Suprapubic skin (tissue), 4 donors: ENCODE measurements at regions not wholly inside any gene's neighbourhood (a gene's known extent, or its start where the extent isn't known, plus 50 kb on each side); places are given as distances from the start of the nearest gene placed in this dataset.
A peak's percentile ranks its signal among the peaks of the same experiment; 100 is the strongest.
"Not testable (repeated sequence)": the region's sequence is repeated elsewhere in the genome, so short reads cannot be mapped to it uniquely, and the experiment has no call there.

Source experiments
- DNase-seq, 2 donors: peaks; one replicate each; pipeline ENCODE4 v3.0.0-alpha.2; 2019; ENCODE audit warnings: low spot score in 2 of 2
- H3K27ac ChIP-seq: fragments of 200-600 bp; sonication (generic); one replicate; pipeline ENCODE4 v1.5.1; 2019
- H3K27me3 ChIP-seq: fragments of 200-600 bp; sonication (generic); one replicate; pipeline ENCODE4 v1.5.1; 2019
- H3K36me3 ChIP-seq: fragments of 200-600 bp; sonication (generic); one replicate; pipeline ENCODE4 v1.5.1; 2019
- H3K4me1 ChIP-seq: fragments of 200-600 bp; sonication (generic); one replicate; pipeline ENCODE4 v1.5.1; 2019
- H3K4me3 ChIP-seq: fragments of 200-600 bp; sonication (generic); one replicate; pipeline ENCODE4 v1.5.1; 2019; ENCODE audit warnings: mild to moderate bottlenecking
- H3K9me3 ChIP-seq: fragments of 200-600 bp; sonication (generic); one replicate; pipeline ENCODE4 v1.5.1; 2019
- WGBS: methylation state at CpG from one replicate; pipeline ENCODE4 v1.1.5; 2018; 5-methylcytosine and 5-hydroxymethylcytosine counted together
- TF ChIP-seq, protein P1 (sequence below), 2 donors: fragments of 200-600 bp in 1 of 2; fragments of 450-650 bp in 1 of 2; sonication (generic) in 1 of 2; IDR thresholded peaks; one replicate each; pipeline ENCODE4 v1.5.1; 2016 to 2019; ENCODE audit warnings: antibody characterized with exemption in 2 of 2, mild to moderate bottlenecking in 1 of 2, moderate library complexity in 1 of 2

DNA sequence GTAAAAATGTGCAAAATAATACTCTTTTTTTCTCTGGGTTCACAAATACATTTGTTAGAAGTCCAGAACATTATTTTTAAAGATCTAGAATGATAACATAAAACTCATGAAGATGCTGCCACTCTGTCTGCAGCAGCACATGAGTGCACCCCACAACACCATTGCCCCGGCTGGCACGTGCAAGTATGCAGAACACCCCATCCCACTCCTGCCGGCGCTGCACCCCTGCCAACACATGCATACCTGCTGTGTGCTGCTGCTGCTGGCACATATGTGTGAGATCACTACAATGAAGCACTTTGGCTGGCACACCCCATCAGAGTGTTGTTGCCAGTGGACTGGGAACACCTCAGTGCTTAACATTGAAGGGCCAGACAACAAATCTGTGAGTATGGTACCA lies 129.1 kb downstream of the CCT8L2 start:
- not testable (repeated sequence) for H3K9me3 ChIP-seq, H3K27me3 ChIP-seq, DNase-seq, H3K4me3 ChIP-seq, H3K27ac ChIP-seq, H3K4me1 ChIP-seq, H3K36me3 ChIP-seq
- 96% methylated on average over 4 of the region's 4 CpGs for WGBS

DNA sequence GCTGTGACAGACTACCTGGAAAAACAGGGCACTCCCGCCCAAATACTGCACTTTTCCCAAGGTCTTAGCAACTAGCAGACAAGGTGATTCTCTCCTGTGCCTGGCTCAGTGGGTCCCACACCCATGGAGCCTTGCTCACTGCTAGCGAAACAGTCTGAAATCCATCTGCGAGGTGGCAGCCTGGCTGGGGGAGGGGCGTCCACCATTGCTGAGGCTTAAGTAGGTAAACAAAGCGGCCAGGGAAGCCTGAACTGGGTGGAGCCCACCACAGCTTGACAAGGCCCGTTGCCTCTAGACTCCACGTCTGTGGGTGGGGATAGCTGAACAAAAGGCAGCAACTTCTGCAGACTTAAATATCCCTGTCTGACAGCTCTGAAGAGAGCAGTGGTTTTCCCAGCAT lies 145.2 kb downstream of the CCT8L2 start:
- H3K27ac ChIP-seq, H3K9me3 ChIP-seq, H3K4me3 ChIP-seq, H3K36me3 ChIP-seq, DNase-seq, H3K4me1 ChIP-seq, H3K27me3 ChIP-seq: not testable (repeated sequence)
- 46% methylated on average over 4 of the region's 7 CpGs for WGBS

DNA sequence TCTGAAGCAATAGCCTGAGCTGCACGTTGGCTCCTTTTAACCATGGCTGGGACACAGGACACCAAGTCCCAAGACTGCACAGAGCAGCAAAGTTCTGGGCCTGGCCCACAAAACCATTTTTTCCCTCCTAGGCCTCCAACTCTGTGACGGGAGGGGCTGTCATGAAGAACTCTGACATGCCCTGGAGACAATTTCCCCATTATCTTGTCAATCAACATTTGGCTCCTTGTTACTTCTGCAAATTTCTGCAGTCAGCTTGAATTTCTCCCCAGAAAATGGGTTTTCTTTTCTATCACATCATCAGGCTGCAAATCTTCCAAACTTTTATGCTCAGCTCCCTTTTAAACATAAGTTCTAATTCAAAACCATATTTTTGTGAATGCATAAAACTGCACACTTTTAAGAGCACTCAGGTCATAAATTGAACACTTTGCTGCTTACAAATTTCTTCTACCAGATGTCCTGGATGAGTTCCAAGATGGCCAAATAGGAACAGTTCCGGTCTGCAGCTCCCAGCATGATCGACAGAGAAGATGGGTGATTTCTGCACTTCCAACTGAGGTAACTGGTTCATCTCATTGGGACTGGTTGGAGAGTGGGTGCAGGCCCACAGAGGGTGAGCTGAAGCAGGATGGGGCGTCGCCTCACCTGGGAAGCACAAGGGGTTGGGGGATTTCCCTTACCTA lies 145.7 kb downstream of the CCT8L2 start:
- not testable (repeated sequence) for H3K4me3 ChIP-seq, DNase-seq, H3K9me3 ChIP-seq, H3K27ac ChIP-seq, H3K4me1 ChIP-seq, H3K27me3 ChIP-seq, H3K36me3 ChIP-seq
- WGBS: 65% methylated on average over 6 of the region's 6 CpGs

DNA sequence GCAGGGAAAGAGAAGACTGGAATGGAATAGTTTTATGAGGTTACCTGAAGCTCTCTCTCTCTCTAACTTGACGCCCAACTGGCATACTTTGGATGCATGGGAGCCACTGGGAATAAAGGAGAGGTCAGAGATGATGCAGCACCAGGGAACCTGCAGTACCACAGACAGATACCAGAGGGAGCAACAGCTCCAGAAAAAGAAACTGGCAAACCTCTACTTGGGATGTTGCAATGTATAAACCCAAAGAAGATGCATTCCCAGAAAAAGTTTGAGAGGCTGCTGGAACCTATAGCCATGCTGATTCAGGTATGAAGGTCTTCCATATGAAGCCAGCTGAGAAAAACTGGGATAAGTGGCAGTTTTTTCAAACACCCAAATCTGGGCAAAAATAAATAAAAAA lies 151.6 kb downstream of the CCT8L2 start:
- H3K4me3 ChIP-seq, H3K4me1 ChIP-seq, H3K36me3 ChIP-seq, DNase-seq, H3K27me3 ChIP-seq, H3K27ac ChIP-seq, H3K9me3 ChIP-seq: not testable (repeated sequence)
- WGBS: 14% methylated on average over 1 of the region's 1 CpG
- TF ChIP-seq, protein P1, sequence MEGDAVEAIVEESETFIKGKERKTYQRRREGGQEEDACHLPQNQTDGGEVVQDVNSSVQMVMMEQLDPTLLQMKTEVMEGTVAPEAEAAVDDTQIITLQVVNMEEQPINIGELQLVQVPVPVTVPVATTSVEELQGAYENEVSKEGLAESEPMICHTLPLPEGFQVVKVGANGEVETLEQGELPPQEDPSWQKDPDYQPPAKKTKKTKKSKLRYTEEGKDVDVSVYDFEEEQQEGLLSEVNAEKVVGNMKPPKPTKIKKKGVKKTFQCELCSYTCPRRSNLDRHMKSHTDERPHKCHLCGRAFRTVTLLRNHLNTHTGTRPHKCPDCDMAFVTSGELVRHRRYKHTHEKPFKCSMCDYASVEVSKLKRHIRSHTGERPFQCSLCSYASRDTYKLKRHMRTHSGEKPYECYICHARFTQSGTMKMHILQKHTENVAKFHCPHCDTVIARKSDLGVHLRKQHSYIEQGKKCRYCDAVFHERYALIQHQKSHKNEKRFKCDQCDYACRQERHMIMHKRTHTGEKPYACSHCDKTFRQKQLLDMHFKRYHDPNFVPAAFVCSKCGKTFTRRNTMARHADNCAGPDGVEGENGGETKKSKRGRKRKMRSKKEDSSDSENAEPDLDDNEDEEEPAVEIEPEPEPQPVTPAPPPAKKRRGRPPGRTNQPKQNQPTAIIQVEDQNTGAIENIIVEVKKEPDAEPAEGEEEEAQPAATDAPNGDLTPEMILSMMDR (IDR thresholded peaks at IDR 0.05): peak in 1 of 2 donors; percentile 37

DNA sequence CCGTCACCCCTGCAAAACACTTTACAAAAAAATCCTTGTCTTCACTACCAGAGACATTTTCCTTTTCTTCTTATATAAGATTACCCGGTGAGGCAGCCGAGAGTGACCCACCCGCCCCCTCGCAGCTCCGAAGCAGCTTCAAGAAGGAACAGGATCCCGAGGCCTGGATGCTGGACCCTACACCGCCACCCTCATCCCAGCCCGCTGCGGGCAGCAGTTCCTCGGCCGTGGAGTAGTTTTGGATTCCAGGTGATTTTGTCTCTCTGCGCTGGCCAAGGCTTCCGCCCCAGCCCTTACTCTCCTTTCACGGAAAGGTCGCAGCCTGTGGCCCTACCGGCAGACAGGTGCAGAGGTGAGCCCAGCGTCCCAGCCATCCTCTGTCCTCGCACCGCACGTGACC lies 169.1 kb downstream of the CCT8L2 start:
- H3K9me3 ChIP-seq, H3K27ac ChIP-seq, DNase-seq, H3K4me3 ChIP-seq, H3K4me1 ChIP-seq, H3K36me3 ChIP-seq, H3K27me3 ChIP-seq: not testable (repeated sequence)
- 86% methylated on average over 21 of the region's 21 CpGs for WGBS

DNA sequence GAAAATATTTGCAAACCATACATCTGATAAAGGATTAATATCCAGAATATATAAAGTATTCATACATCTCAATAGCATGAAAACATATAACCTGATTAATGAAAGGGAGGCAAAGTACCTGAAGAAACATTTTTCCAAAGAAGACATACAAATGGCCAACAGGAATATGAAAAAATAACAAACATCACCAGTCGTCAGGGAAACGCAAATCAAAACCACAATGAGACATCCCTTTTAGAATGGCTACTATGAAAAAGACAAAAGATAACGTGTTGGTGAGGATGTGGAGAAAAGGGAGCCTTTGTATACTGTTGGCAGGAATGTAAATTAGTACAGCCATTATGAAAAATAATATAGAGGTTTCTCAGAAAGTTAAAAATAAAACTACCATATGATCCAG lies 175.1 kb downstream of the CCT8L2 start:
- not testable (repeated sequence) for H3K4me3 ChIP-seq, H3K27me3 ChIP-seq, H3K27ac ChIP-seq, H3K4me1 ChIP-seq, DNase-seq, H3K36me3 ChIP-seq, H3K9me3 ChIP-seq
- 52% methylated on average over 3 of the region's 3 CpGs for WGBS

DNA sequence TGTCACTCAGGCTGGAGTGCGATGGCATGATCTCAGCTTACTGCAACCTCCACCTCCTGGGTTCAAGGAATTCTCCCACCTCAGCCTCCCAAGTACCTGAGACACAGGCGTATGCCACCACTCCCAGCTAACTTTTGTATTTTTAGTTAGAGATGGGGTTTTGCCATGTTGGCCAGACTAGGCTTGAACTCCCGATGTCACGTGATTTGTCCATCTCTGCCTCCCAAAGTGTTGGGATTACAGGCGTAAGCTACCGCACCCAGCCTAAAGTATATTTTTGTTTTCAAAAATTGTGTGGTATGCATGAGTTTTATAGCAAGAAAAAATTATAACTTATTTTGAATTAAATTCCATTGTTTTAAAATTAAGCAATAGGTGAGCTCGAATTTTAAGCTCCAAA lies 188.0 kb downstream of the CCT8L2 start:
- not testable (repeated sequence) for H3K27me3 ChIP-seq, H3K4me1 ChIP-seq, H3K9me3 ChIP-seq, H3K36me3 ChIP-seq, DNase-seq, H3K27ac ChIP-seq, H3K4me3 ChIP-seq
- WGBS: 84% methylated on average over 7 of the region's 7 CpGs

DNA sequence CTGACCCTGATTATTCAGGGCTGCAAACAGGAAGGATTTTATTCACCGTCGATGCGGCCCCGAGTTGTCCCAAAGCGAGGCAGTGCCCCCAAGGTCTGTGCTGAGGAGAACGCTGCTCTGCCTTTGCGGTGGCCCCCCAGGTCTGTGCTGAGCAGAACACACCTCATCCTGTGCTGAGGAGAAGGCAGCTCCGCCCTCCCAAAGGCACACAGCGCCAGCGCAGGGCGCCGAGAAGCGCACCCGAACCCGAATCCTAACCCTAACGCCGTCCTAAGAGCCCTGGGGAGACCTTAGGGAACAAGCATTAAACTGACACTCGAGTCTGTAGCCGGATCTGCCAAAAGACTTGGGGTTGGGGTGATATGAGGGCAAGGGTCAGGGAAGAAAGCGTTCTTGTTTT lies 188.9 kb downstream of the CCT8L2 start:
- H3K27me3 ChIP-seq, DNase-seq, H3K27ac ChIP-seq, H3K4me3 ChIP-seq, H3K36me3 ChIP-seq, H3K4me1 ChIP-seq, H3K9me3 ChIP-seq: not testable (repeated sequence)
- WGBS: 77% methylated on average over 20 of the region's 20 CpGs

DNA sequence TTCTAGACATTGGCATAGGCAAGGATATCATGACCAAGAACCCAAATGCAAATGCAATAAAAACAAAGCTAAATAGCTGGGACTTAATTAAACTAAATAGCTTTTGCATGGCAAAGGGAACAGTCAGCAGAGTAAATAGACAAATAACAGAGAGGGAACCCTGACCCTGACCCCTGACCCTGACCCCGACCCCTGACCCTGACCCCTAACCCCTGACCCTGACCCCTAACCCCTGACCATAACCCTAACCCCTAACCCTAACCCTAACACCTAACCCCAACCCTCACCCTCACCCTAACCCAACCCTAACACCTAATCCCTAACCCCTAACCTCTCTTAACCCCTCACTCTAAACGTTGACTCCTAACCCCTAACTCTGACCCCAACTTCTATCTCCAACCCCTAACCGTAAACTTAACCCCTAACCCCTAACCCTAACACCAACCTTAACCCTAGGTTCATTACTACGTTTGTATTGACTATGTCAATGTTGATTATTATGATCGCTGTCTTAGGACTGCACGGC lies 189.7 kb downstream of the CCT8L2 start:
- not testable (repeated sequence) for H3K4me1 ChIP-seq, H3K4me3 ChIP-seq, DNase-seq, H3K27me3 ChIP-seq, H3K9me3 ChIP-seq, H3K36me3 ChIP-seq, H3K27ac ChIP-seq
- WGBS: 56% methylated on average over 6 of the region's 6 CpGs

DNA sequence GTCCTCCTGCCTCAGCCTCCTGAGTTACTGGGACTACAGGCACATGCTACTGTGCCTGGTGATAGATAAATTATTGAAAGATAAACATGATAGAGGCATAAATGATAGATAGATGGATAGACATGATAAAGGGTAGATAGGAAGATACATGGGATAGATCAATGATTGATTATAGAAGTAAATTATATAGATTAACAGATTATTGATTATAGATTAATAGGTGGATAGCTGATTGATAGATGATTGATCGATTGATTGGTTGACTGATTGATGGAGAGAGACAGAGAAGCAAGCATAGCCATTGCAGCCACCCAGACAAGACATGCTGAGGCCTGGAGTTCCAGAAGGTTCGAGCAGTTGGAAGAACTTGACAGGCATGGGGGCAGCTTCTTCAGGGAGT lies 199.1 kb downstream of the CCT8L2 start:
- H3K9me3 ChIP-seq, H3K4me3 ChIP-seq, DNase-seq, H3K4me1 ChIP-seq, H3K36me3 ChIP-seq, H3K27ac ChIP-seq, H3K27me3 ChIP-seq: not testable (repeated sequence)
- 63% methylated on average over 2 of the region's 2 CpGs for WGBS

DNA sequence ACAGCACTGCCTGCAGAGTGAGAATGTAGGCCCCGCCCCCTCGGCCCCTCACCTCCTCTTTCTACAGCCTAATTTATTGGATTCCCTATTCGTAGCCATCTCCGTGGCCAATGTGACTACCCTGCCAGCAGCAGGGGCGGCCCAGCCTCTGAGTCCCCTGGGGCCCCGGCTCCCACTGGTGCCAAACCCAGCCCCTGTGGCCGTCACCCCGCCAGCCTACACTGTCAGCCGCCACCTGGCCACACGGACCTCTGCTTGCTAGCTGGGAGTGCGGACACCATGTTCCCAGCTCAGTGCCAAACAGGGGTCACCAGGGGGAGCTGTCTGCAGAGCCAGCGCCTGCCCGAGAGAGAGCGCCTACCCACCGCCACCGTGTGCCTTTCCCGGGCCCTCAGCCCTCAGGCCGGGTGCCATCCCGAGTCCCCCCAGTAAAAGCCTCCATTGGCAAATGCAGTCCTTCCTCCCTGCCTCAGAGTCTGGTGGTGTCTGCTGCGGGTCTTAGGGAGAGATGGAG lies 201.1 kb downstream of the CCT8L2 start:
- not testable (repeated sequence) for H3K4me3 ChIP-seq, DNase-seq, H3K36me3 ChIP-seq, H3K9me3 ChIP-seq, H3K4me1 ChIP-seq, H3K27ac ChIP-seq
- 74% methylated on average over 15 of the region's 20 CpGs for WGBS
- peaks cover 13% of the 10 kb centered on the region for H3K27me3 ChIP-seq

DNA sequence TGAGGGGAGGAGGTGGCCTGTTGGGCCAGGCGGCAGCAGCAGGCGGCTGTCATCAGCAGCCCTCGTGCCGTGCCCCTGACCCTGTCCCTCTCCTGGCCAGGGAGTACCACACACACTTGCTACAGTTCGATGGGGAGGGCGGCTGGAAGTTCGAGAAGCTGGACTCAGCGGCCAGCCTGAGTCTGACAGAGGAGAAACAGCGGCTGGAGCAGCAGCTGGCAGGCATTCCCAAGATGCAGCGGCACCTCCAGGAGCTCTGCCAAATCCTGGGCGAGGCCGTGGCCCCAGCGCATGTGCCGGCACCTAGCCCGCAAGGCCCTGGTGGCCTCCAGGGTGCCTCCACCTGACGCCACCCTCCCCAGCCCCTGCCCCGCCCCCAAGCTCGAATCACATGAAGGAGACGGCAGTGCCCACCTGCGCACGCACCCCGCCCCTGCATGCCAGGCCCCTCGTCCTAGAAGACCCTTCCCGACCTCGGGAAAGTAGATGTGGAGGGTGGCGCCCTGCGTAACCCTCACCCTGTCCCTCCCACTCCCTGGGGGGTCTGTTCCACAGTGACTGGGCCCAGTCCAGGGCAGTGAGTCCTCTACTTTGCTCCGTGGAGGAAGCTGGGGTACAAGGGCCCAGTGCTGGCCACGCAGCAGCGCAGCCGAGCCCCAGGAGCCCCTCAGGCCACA lies 201.9 kb downstream of the CCT8L2 start:
- not testable (repeated sequence) for H3K9me3 ChIP-seq, H3K4me3 ChIP-seq, H3K4me1 ChIP-seq, H3K36me3 ChIP-seq, DNase-seq, H3K27ac ChIP-seq
- peaks cover 13% of the 10 kb centered on the region for H3K27me3 ChIP-seq
- WGBS: 85% methylated on average over 17 of the region's 31 CpGs

DNA sequence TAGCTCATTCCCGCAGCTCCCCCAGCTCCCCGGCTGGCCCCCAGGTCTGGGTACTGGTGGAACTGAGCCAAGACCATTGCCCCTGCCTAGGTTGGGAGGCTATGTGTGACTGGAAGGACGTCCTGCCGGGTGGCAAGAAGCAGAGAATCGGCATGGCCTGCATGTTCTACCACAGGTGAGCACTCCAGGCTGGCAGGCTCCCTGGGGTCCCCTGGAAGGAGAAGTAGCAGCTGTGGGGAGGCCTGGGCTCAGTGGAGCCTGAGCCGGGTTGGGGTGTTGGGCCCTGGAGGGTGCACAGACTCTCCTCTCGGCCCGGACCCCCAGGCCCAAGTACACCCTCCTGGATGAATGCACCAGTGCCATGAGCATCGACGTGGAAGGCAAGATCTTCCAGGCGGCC lies 202.6 kb downstream of the CCT8L2 start:
- H3K27me3 ChIP-seq: peaks cover 13% of the 10 kb centered on the region
- not testable (repeated sequence) for H3K9me3 ChIP-seq, DNase-seq, H3K4me3 ChIP-seq, H3K36me3 ChIP-seq, H3K27ac ChIP-seq, H3K4me1 ChIP-seq
- WGBS: 95% methylated on average over 4 of the region's 11 CpGs
